ENCODE measurements at regions not wholly inside any gene's neighbourhood (a gene's known extent, or its start where the extent isn't known, plus 50 kb on each side); places are given as distances from the start of the nearest gene placed in this dataset.

GRCh38 chr1:29793653-29794348 is 557.5 kb downstream of the PTPRU start:
- no peaks in the 10 kb centered on the region for H3K36me3 ChIP-seq (replicated peaks)
- no peaks in the 10 kb centered on the region for H3K27me3 ChIP-seq (replicated peaks)
- DNase-seq = no peak
- no peak overlapping the region for H3K27ac ChIP-seq
- TF ChIP-seq CTCF (IDR thresholded peaks at IDR 0.05; ENCODE audit: low read depth, low read length, missing control alignments) = no peak
- in situ Hi-C loops (cut with HindIII; ENCODE audit: low pct_ligation_motif_present, low sequenced_read_pairs) = no loop called here
- H3K4me3 ChIP-seq (ENCODE audit: low read depth, low read length) = no peak overlapping the region

- Histone ChIP-seq H3K4me3 (ENCODE audit: low read depth, low read length) (no peak overlapping the region), H3K36me3 (replicated peaks) (no peaks in the 10 kb centered on the region), H3K27ac (no peak overlapping the region), H3K27me3 (replicated peaks) (no peaks in the 10 kb centered on the region)
- TF ChIP-seq CTCF (IDR thresholded peaks at IDR 0.05; ENCODE audit: low read depth, low read length, missing control alignments) = peak; percentile 95
- in situ Hi-C loops (cut with HindIII; ENCODE audit: low pct_ligation_motif_present, low sequenced_read_pairs) = no loop called here
- peak; percentile 75 for DNase-seq
Observed at GRCh38 chr1:29793101-29793546, 556.8 kb downstream of the PTPRU start.

- in situ Hi-C loops (cut with HindIII; ENCODE audit: low pct_ligation_motif_present, low sequenced_read_pairs) = no loop called here
- no peak for DNase-seq
- Histone ChIP-seq H3K27ac (no peak overlapping the region), H3K4me3 (ENCODE audit: low read depth, low read length) (no peak overlapping the region), H3K27me3 (replicated peaks) (no peaks in the 10 kb centered on the region), H3K36me3 (replicated peaks) (no peaks in the 10 kb centered on the region)
- TF ChIP-seq CTCF (IDR thresholded peaks at IDR 0.05; ENCODE audit: low read depth, low read length, missing control alignments) = no peak
Observed at GRCh38 chr1:29789910-29790247, 553.6 kb downstream of the PTPRU start.

GRCh38 chr1:29789221-29789909 is 553.0 kb downstream of the PTPRU start:
- in situ Hi-C loops (cut with HindIII; ENCODE audit: low pct_ligation_motif_present, low sequenced_read_pairs) = no loop called here
- no peak overlapping the region for H3K4me3 ChIP-seq (ENCODE audit: low read depth, low read length)
- no peaks in the 10 kb centered on the region for H3K36me3 ChIP-seq (replicated peaks)
- H3K27me3 ChIP-seq (replicated peaks) = no peaks in the 10 kb centered on the region
- no peak overlapping the region for H3K27ac ChIP-seq
- no peak for DNase-seq
- TF ChIP-seq CTCF (IDR thresholded peaks at IDR 0.05; ENCODE audit: low read depth, low read length, missing control alignments) = peak; percentile 7

GRCh38 chr1:29786791-29787732 is 550.7 kb downstream of the PTPRU start:
- in situ Hi-C loops (cut with HindIII; ENCODE audit: low pct_ligation_motif_present, low sequenced_read_pairs) = no loop called here
- Histone ChIP-seq H3K27ac (no peak overlapping the region), H3K4me3 (ENCODE audit: low read depth, low read length) (no peak overlapping the region), H3K36me3 (replicated peaks) (no peaks in the 10 kb centered on the region), H3K27me3 (replicated peaks) (no peaks in the 10 kb centered on the region)
- DNase-seq = no peak
- no peak for TF ChIP-seq CTCF (IDR thresholded peaks at IDR 0.05; ENCODE audit: low read depth, low read length, missing control alignments)
